ENCODE measurements at regions not wholly inside any gene's neighbourhood (a gene's known extent, or its start where the extent isn't known, plus 50 kb on each side); places are given as distances from the start of the nearest gene placed in this dataset.

DNA sequence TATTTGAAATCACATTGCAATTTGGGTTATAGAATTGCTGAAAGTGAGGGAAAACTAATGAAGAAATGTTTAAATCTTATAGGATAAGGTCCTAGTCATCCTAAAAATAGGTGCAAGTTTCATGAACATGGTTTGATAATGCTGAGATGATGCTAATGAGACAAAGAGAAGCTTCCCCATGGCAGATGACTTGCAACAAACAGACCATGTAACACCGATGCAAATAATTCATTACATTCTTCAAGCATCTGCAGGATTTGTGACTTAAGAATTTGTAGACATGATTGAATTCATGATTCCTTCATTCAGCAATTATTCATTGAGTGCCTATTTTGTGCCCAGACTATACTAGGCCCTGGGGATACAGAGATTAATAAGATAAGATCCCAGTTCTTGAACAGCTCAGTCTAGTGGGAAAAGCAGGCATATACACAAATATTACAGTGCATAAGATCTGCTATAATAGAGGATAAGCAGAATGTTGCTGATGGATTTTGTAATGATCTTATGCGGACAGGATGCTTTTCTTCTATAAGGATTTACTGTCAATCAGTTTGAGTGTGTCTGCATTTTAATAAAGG is 367.9 kb upstream of the GBE1 start:
- TF ChIP-seq, protein P1, sequence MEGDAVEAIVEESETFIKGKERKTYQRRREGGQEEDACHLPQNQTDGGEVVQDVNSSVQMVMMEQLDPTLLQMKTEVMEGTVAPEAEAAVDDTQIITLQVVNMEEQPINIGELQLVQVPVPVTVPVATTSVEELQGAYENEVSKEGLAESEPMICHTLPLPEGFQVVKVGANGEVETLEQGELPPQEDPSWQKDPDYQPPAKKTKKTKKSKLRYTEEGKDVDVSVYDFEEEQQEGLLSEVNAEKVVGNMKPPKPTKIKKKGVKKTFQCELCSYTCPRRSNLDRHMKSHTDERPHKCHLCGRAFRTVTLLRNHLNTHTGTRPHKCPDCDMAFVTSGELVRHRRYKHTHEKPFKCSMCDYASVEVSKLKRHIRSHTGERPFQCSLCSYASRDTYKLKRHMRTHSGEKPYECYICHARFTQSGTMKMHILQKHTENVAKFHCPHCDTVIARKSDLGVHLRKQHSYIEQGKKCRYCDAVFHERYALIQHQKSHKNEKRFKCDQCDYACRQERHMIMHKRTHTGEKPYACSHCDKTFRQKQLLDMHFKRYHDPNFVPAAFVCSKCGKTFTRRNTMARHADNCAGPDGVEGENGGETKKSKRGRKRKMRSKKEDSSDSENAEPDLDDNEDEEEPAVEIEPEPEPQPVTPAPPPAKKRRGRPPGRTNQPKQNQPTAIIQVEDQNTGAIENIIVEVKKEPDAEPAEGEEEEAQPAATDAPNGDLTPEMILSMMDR (IDR thresholded peaks at IDR 0.05) = no peak
- TF ChIP-seq POLR2A (IDR thresholded peaks at IDR 0.05) = no peak

Measured in testis (tissue), 2 donors.